Kidney (tissue), 13 donors: ENCODE measurements at regions not wholly inside any gene's neighbourhood (a gene's known extent, or its start where the extent isn't known, plus 50 kb on each side); places are given as distances from the start of the nearest gene placed in this dataset.

Source experiments
- DNase-seq, 5 donors: peaks; one replicate each; pipeline ENCODE4 v3.0.0-alpha.2; 2013 to 2020
- FAIRE-seq: peaks from 2 replicates; lab custom pipeline; 2012; peaks lifted over from hg19 to GRCh38; lab: Jason Lieb, UNC
- H3K27ac ChIP-seq, 2 donors: one replicate each; pipeline ENCODE4 v1.7.0; 2013; ENCODE audit warnings: low read depth in 2 of 2, low read length in 2 of 2, inconsistent platforms in 1 of 2
- H3K27me3 ChIP-seq: one replicate; pipeline ENCODE4 v1.7.1; 2013; ENCODE audit warnings: low read length, inconsistent platforms; ENCODE audit not compliant: control insufficient read depth, insufficient read depth
- H3K36me3 ChIP-seq, 3 donors: one replicate each; pipeline versions ENCODE4 v1.7.0 to v1.7.1; 2013; ENCODE audit warnings: low read length in 3 of 3, control low read depth in 1 of 3, inconsistent platforms in 1 of 3; ENCODE audit not compliant: insufficient read depth in 3 of 3, control insufficient read depth in 2 of 3
- H3K4me1 ChIP-seq, 3 donors: one replicate each; pipeline versions ENCODE4 v1.7.0 to v1.7.1; 2013; ENCODE audit warnings: low read length in 3 of 3, inconsistent platforms in 1 of 3, low read depth in 1 of 3; ENCODE audit not compliant: control insufficient read depth in 2 of 3, insufficient read depth in 2 of 3
- H3K4me3 ChIP-seq, 3 donors: one replicate each; pipeline versions ENCODE4 v1.7.0 to v1.8.1; 2013; ENCODE audit warnings: low read length in 3 of 3, control low read depth in 1 of 3, inconsistent platforms in 1 of 3
- H3K9ac ChIP-seq, 3 donors: one replicate each; pipeline versions ENCODE4 v1.7.0 to v1.7.1; 2013; ENCODE audit warnings: low read length in 3 of 3, control low read depth in 1 of 3, inconsistent platforms in 1 of 3
- H3K9me3 ChIP-seq, 3 donors: one replicate each; pipeline versions ENCODE4 v1.7.0 to v1.7.1; 2013; ENCODE audit warnings: low read length in 3 of 3, control low read depth in 1 of 3, inconsistent platforms in 1 of 3; ENCODE audit not compliant: control insufficient read depth in 2 of 3, insufficient read depth in 1 of 3
- intact Hi-C: fragments of 100-400 bp; cut with DNase I; formaldehyde crosslinking; loops from one replicate; pipeline ENCODE4 v1.11.1; 2022
- TF ChIP-seq, protein P1 (sequence below): IDR thresholded peaks from 3 replicates; pipeline ENCODE4 v1.5.1; 2012; ENCODE audit warnings: mild to moderate bottlenecking, moderate library complexity, borderline replicate concordance; ENCODE audit not compliant: insufficient read depth; ENCODE audit errors: extremely low read depth
- donor health status: control.
- donor health status: control.
- donor health status: control.
- donor health status: control.
- donor health status: control.
- donor health status: DM: yes; HTN: yes; CAD: no.
- donor health status: Normal renal cell carcinoma (clear cell type).

DNA sequence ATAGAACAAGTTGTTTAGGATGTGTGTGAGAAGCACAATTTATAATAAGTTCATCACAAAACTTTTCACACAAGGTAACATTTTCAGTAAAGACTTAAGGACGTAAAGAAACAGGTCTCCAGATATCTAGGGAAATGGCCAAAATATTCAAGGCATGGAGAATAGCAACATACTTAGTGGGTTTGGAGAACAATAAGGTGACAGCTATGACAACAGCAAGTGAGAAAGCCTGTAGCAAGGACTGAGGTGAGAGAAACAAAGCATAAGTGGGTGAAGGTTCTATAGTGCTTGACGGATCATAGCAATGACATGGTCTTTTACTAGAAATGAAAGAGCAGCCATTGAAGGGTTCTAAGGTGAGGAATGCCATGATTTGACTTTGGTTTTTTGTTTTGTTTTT is 1337.3 kb downstream of the PCDH18 start:
- no peaks in the 10 kb centered on the region for H3K27me3 ChIP-seq
- no peaks in the 10 kb centered on the region for H3K9me3 ChIP-seq
- DNase-seq (no peak), FAIRE-seq (no peak)
- no peak overlapping the region for H3K27ac ChIP-seq
- no peaks in the 10 kb centered on the region for H3K4me1 ChIP-seq
- TF ChIP-seq, protein P1, sequence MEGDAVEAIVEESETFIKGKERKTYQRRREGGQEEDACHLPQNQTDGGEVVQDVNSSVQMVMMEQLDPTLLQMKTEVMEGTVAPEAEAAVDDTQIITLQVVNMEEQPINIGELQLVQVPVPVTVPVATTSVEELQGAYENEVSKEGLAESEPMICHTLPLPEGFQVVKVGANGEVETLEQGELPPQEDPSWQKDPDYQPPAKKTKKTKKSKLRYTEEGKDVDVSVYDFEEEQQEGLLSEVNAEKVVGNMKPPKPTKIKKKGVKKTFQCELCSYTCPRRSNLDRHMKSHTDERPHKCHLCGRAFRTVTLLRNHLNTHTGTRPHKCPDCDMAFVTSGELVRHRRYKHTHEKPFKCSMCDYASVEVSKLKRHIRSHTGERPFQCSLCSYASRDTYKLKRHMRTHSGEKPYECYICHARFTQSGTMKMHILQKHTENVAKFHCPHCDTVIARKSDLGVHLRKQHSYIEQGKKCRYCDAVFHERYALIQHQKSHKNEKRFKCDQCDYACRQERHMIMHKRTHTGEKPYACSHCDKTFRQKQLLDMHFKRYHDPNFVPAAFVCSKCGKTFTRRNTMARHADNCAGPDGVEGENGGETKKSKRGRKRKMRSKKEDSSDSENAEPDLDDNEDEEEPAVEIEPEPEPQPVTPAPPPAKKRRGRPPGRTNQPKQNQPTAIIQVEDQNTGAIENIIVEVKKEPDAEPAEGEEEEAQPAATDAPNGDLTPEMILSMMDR: no peak
- no peaks in the 10 kb centered on the region for H3K36me3 ChIP-seq
- intact Hi-C loops: no loop called here
- H3K4me3 ChIP-seq: no peak overlapping the region
- no peak overlapping the region for H3K9ac ChIP-seq

DNA sequence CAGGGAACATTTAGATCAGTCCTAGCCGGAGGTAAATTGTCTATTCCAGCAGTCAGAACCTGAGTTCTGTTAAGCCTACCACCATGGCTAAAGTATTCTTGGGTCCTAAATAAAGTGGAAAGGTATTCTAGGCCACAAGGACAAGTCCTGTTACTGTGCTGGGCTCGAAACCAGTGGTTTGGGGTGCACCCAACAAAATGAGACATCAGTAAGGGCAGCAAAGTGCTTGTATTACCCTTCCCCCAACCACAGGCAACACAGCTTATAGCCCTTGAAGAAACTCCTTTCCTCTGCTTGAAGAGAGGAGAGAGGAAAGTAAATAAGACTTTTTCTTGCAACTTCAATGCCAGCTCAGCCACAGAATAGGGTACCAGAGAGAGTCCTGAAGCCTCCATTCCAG is 1345.6 kb downstream of the PCDH18 start:
- H3K27me3 ChIP-seq: no peaks in the 10 kb centered on the region
- FAIRE-seq (no peak), DNase-seq (no peak)
- intact Hi-C loops: no loop called here
- H3K4me1 ChIP-seq: no peaks in the 10 kb centered on the region
- TF ChIP-seq, protein P1: no peak
- H3K27ac ChIP-seq: no peak overlapping the region
- H3K9me3 ChIP-seq: no peaks in the 10 kb centered on the region
- no peaks in the 10 kb centered on the region for H3K36me3 ChIP-seq
- H3K4me3 ChIP-seq: no peak overlapping the region
- no peak overlapping the region for H3K9ac ChIP-seq

DNA sequence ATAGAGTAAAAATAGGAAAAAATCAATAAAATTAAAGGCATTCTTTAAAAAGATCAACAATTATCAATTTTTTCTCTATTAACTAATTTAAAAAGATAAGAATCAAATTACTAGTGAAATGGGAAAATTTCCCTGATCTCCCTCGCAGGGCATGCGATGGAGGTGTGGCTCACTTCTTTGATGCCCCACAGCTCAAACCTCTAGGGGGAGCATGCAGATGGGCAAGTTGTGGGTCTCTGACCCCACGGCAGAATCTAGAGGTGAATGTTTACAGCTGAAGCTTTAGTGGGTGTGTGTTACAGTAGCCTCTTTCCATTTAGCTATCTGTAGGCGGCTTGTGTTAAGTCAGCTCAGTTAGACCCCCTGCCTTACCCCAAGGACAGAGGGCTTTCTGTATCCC is 1348.8 kb downstream of the PCDH18 start:
- DNase-seq (no peak), FAIRE-seq (no peak)
- Histone ChIP-seq H3K27me3 (no peaks in the 10 kb centered on the region), H3K9me3 (no peaks in the 10 kb centered on the region), H3K4me1 (no peaks in the 10 kb centered on the region), H3K4me3 (no peak overlapping the region), H3K9ac (no peak overlapping the region), H3K27ac (no peak overlapping the region), H3K36me3 (no peaks in the 10 kb centered on the region)
- TF ChIP-seq, protein P1: no peak
- intact Hi-C loops: no loop called here

DNA sequence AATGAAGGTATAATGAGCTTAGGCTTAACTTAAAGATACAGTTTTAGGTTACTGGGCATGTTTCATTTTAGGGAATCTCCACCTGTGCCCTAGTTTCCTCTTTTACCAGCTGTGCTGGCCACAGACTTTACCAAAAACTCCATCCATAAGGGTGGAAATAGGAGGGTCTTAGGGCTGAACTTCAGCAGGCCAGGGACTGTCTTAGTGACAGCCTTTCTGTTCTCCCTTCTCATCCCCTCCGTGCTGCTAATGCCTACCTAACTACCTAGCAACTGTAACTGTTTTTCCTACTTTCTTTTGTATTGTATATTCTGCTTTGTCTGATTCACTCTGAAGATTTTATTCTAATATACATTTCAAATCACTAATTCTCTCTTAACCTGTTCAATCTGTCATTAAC is 1375.3 kb downstream of the PCDH18 start:
- intact Hi-C loops: no loop called here
- DNase-seq: no peak
- FAIRE-seq: no peak
- Histone ChIP-seq H3K27ac (no peak overlapping the region), H3K36me3 (no peaks in the 10 kb centered on the region), H3K4me1 (no peaks in the 10 kb centered on the region), H3K9ac (no peak overlapping the region), H3K27me3 (no peaks in the 10 kb centered on the region), H3K9me3 (peaks cover 0 to under 1% (median 0%) of the 10 kb centered on the region in 3 donors), H3K4me3 (no peak overlapping the region)
- TF ChIP-seq, protein P1: no peak
